Esophagus squamous epithelium (tissue), 5 donors: ENCODE measurements at regions not wholly inside any gene's neighbourhood (a gene's known extent, or its start where the extent isn't known, plus 50 kb on each side); places are given as distances from the start of the nearest gene placed in this dataset.

Experiments used
- DNase-seq: peaks from one replicate; lab custom pipeline; 2025; lab: John Stamatoyannopoulos, UW
- H3K27ac ChIP-seq, 4 donors: fragments of 200-600 bp; sonication (generic); one replicate each; pipeline ENCODE4 v1.5.1; 2016 to 2019; ENCODE audit warnings: mild to moderate bottlenecking in 1 of 4
- H3K27me3 ChIP-seq, 4 donors: fragments of 200-600 bp; sonication (generic); 1 replicate in 3 of 4; 2 replicates in 1 of 4; pipeline versions ENCODE4 v1.5.1 to v1.6.0; 2017 to 2021; ENCODE audit warnings: antibody characterized with exemption in 1 of 4
- H3K36me3 ChIP-seq, 3 donors: fragments of 200-600 bp; sonication (generic); one replicate each; pipeline ENCODE4 v1.5.1; 2016 to 2019
- H3K4me1 ChIP-seq, 3 donors: fragments of 200-600 bp; sonication (generic); one replicate each; pipeline ENCODE4 v1.5.1; 2017 to 2019
- H3K4me3 ChIP-seq, 4 donors: fragments of 200-600 bp; sonication (generic); 1 replicate in 3 of 4; 2 replicates in 1 of 4; pipeline ENCODE4 v1.5.1; 2016 to 2019; ENCODE audit warnings: mild to moderate bottlenecking in 2 of 4, moderate library complexity in 1 of 4
- H3K9me3 ChIP-seq, 3 donors: fragments of 200-600 bp; sonication (generic); one replicate each; pipeline ENCODE4 v1.5.1; 2016 to 2019
- CTCF ChIP-seq, 6 experiments: fragments of 450-650 bp in 4 of 6; fragments of 200-600 bp in 2 of 6; sonication (generic) in 2 of 6; IDR thresholded peaks; one replicate each; pipeline ENCODE4 v1.5.1; 2016 to 2019; ENCODE audit warnings: antibody characterized with exemption in 6 of 6, mild to moderate bottlenecking in 4 of 6, moderate library complexity in 4 of 6
- POLR2A ChIP-seq, 4 donors: fragments of 450-650 bp; IDR thresholded peaks; one replicate each; pipeline ENCODE4 v1.6.1; 2017; ENCODE audit warnings: antibody characterized with exemption in 4 of 4, mild to moderate bottlenecking in 4 of 4, moderate library complexity in 3 of 4
- WGBS, 2 donors: methylation state at CpG; one replicate each; pipeline ENCODE4 v1.1.5; 2018; 5-methylcytosine and 5-hydroxymethylcytosine counted together
- intact Hi-C: fragments of 100-400 bp; cut with DNase I; formaldehyde crosslinking; loops from one replicate; pipeline ENCODE4 v1.15.0; 2022
- donor health status: DM: yes; HTN: yes; CAD: no.

- intact Hi-C loops, result no loop called here
- DNase-seq, result no peak
- Histone ChIP-seq H3K9me3 (no peaks in the 10 kb centered on the region), H3K4me3 (no peak overlapping the region), H3K27me3 (no peaks in the 10 kb centered on the region), H3K27ac (no peak overlapping the region), H3K36me3 (no peaks in the 10 kb centered on the region), H3K4me1 (no peaks in the 10 kb centered on the region)
- whole genome bisulfite sequencing, 2 donors, result 94 to 95% methylated on average over 3 of the region's 3 CpGs
- TF ChIP-seq POLR2A (IDR thresholded peaks at IDR 0.05) (no peak), CTCF (IDR thresholded peaks at IDR 0.05) (no peak)
Observed at GRCh38 chr16:51629576-51629975, 478.5 kb upstream of the SALL1 start.

GRCh38 chr16:51624080-51624775, 473.2 kb upstream of the SALL1 start:
- Histone ChIP-seq H3K9me3 (peaks cover 0 to 3% (median 0%) of the 10 kb centered on the region in 3 donors), H3K27ac (no peak overlapping the region), H3K4me3 (no peak overlapping the region), H3K4me1 (no peaks in the 10 kb centered on the region), H3K27me3 (no peaks in the 10 kb centered on the region), H3K36me3 (no peaks in the 10 kb centered on the region)
- intact Hi-C loops, result no loop called here
- TF ChIP-seq POLR2A (IDR thresholded peaks at IDR 0.05) (no peak), CTCF (IDR thresholded peaks at IDR 0.05) (no peak)
- DNase-seq, result no peak
- 70 to 75% methylated on average over 5 to 7 of the region's 7 CpGs for WGBS, 2 donors

GRCh38 chr16:51621610-51622009, 470.5 kb upstream of the SALL1 start:
- Histone ChIP-seq H3K9me3 (peaks cover 0 to 3% (median 0%) of the 10 kb centered on the region in 3 donors), H3K4me1 (no peaks in the 10 kb centered on the region), H3K27me3 (no peaks in the 10 kb centered on the region), H3K4me3 (no peak overlapping the region), H3K36me3 (no peaks in the 10 kb centered on the region), H3K27ac (no peak overlapping the region)
- no peak for DNase-seq
- TF ChIP-seq POLR2A (IDR thresholded peaks at IDR 0.05) (no peak), CTCF (IDR thresholded peaks at IDR 0.05) (no peak)
- 60 to 80% methylated on average over 1 of the region's 1 CpG for WGBS, 2 donors
- intact Hi-C loops, result no loop called here

- Histone ChIP-seq H3K36me3 (no peaks in the 10 kb centered on the region), H3K4me3 (no peak overlapping the region), H3K27me3 (no peaks in the 10 kb centered on the region), H3K4me1 (no peaks in the 10 kb centered on the region), H3K9me3 (no peaks in the 10 kb centered on the region), H3K27ac (no peak overlapping the region)
- no peak for DNase-seq
- intact Hi-C loops, result no loop called here
- TF ChIP-seq POLR2A (IDR thresholded peaks at IDR 0.05) (no peak), CTCF (IDR thresholded peaks at IDR 0.05) (no peak)
- WGBS, 2 donors, result 87 to 100% methylated on average over 2 to 4 of the region's 4 CpGs
Observed at GRCh38 chr16:51615141-51615540, 464.1 kb upstream of the SALL1 start.

- no peaks in the 10 kb centered on the region for H3K4me1 ChIP-seq
- 14 to 22% methylated on average over 6 of the region's 6 CpGs for WGBS, 2 donors
- H3K4me3 ChIP-seq, result no peak overlapping the region
- no peak for DNase-seq
- H3K36me3 ChIP-seq, result no peaks in the 10 kb centered on the region
- intact Hi-C loops, result no loop called here
- H3K27me3 ChIP-seq, result no peaks in the 10 kb centered on the region
- H3K9me3 ChIP-seq, result no peaks in the 10 kb centered on the region
- H3K27ac ChIP-seq, result no peak overlapping the region
- TF ChIP-seq POLR2A (IDR thresholded peaks at IDR 0.05), result no peak
- TF ChIP-seq CTCF (IDR thresholded peaks at IDR 0.05), result no peak
Observed at GRCh38 chr16:51607201-51607651, 456.2 kb upstream of the SALL1 start.
